Esophagus squamous epithelium (tissue), 5 donors: ENCODE measurements at regions not wholly inside any gene's neighbourhood (a gene's known extent, or its start where the extent isn't known, plus 50 kb on each side); places are given as distances from the start of the nearest gene placed in this dataset.

Experiments used
- DNase-seq: peaks from one replicate; lab custom pipeline; 2025; lab: John Stamatoyannopoulos, UW
- H3K27ac ChIP-seq, 4 donors: fragments of 200-600 bp; sonication (generic); one replicate each; pipeline ENCODE4 v1.5.1; 2016 to 2019; ENCODE audit warnings: mild to moderate bottlenecking in 1 of 4
- H3K27me3 ChIP-seq, 4 donors: fragments of 200-600 bp; sonication (generic); 1 replicate in 3 of 4; 2 replicates in 1 of 4; pipeline versions ENCODE4 v1.5.1 to v1.6.0; 2017 to 2021; ENCODE audit warnings: antibody characterized with exemption in 1 of 4
- H3K36me3 ChIP-seq, 3 donors: fragments of 200-600 bp; sonication (generic); one replicate each; pipeline ENCODE4 v1.5.1; 2016 to 2019
- H3K4me1 ChIP-seq, 3 donors: fragments of 200-600 bp; sonication (generic); one replicate each; pipeline ENCODE4 v1.5.1; 2017 to 2019
- H3K4me3 ChIP-seq, 4 donors: fragments of 200-600 bp; sonication (generic); 1 replicate in 3 of 4; 2 replicates in 1 of 4; pipeline ENCODE4 v1.5.1; 2016 to 2019; ENCODE audit warnings: mild to moderate bottlenecking in 2 of 4, moderate library complexity in 1 of 4
- H3K9me3 ChIP-seq, 3 donors: fragments of 200-600 bp; sonication (generic); one replicate each; pipeline ENCODE4 v1.5.1; 2016 to 2019
- CTCF ChIP-seq, 6 experiments: fragments of 450-650 bp in 4 of 6; fragments of 200-600 bp in 2 of 6; sonication (generic) in 2 of 6; IDR thresholded peaks; one replicate each; pipeline ENCODE4 v1.5.1; 2016 to 2019; ENCODE audit warnings: antibody characterized with exemption in 6 of 6, mild to moderate bottlenecking in 4 of 6, moderate library complexity in 4 of 6
- POLR2A ChIP-seq, 4 donors: fragments of 450-650 bp; IDR thresholded peaks; one replicate each; pipeline ENCODE4 v1.6.1; 2017; ENCODE audit warnings: antibody characterized with exemption in 4 of 4, mild to moderate bottlenecking in 4 of 4, moderate library complexity in 3 of 4
- WGBS, 2 donors: methylation state at CpG; one replicate each; pipeline ENCODE4 v1.1.5; 2018; 5-methylcytosine and 5-hydroxymethylcytosine counted together
- intact Hi-C: fragments of 100-400 bp; cut with DNase I; formaldehyde crosslinking; loops from one replicate; pipeline ENCODE4 v1.15.0; 2022
- donor health status: DM: yes; HTN: yes; CAD: no.

GRCh38 chr2:134079373-134079772, 174.5 kb upstream of the MGAT5 start:
- Histone ChIP-seq H3K4me3 (no peak overlapping the region), H3K36me3 (no peaks in the 10 kb centered on the region), H3K27me3 (peaks cover 0 to 16% (median 0%) of the 10 kb centered on the region in 4 donors), H3K27ac (no peak overlapping the region), H3K4me1 (no peaks in the 10 kb centered on the region), H3K9me3 (no peaks in the 10 kb centered on the region)
- intact Hi-C loops = no loop called here
- TF ChIP-seq POLR2A (IDR thresholded peaks at IDR 0.05) (no peak), CTCF (IDR thresholded peaks at IDR 0.05) (no peak)
- no peak for DNase-seq
- 87 to 90% methylated on average over 4 of the region's 4 CpGs for WGBS, 2 donors

GRCh38 chr2:134080386-134081089, 173.3 kb upstream of the MGAT5 start:
- H3K4me3 ChIP-seq = no peak overlapping the region
- H3K27me3 ChIP-seq = peaks cover 0 to 17% (median 0%) of the 10 kb centered on the region in 4 donors
- WGBS, 2 donors = 80 to 86% methylated on average over 7 of the region's 7 CpGs
- no peak overlapping the region for H3K27ac ChIP-seq
- intact Hi-C loops = no loop called here
- DNase-seq = no peak
- TF ChIP-seq POLR2A (IDR thresholded peaks at IDR 0.05) (no peak), CTCF (IDR thresholded peaks at IDR 0.05) (no peak)
- no peaks in the 10 kb centered on the region for H3K4me1 ChIP-seq
- no peaks in the 10 kb centered on the region for H3K9me3 ChIP-seq
- no peaks in the 10 kb centered on the region for H3K36me3 ChIP-seq

- H3K4me1 ChIP-seq = no peaks in the 10 kb centered on the region
- H3K27me3 ChIP-seq = peaks cover 0 to 16% (median 0%) of the 10 kb centered on the region in 4 donors
- H3K4me3 ChIP-seq = no peak overlapping the region
- H3K27ac ChIP-seq = no peak overlapping the region
- intact Hi-C loops = no loop called here
- TF ChIP-seq POLR2A (IDR thresholded peaks at IDR 0.05) = no peak
- no peak for TF ChIP-seq CTCF (IDR thresholded peaks at IDR 0.05)
- 74 to 85% methylated on average over 8 of the region's 8 CpGs for WGBS, 2 donors
- no peak for DNase-seq
- no peaks in the 10 kb centered on the region for H3K9me3 ChIP-seq
- no peaks in the 10 kb centered on the region for H3K36me3 ChIP-seq
Observed at GRCh38 chr2:134081238-134081938, 172.5 kb upstream of the MGAT5 start.

- H3K4me1 ChIP-seq = no peaks in the 10 kb centered on the region
- H3K9me3 ChIP-seq = no peaks in the 10 kb centered on the region
- DNase-seq = no peak
- intact Hi-C loops = no loop called here
- no peak overlapping the region for H3K27ac ChIP-seq
- TF ChIP-seq POLR2A (IDR thresholded peaks at IDR 0.05) (no peak), CTCF (IDR thresholded peaks at IDR 0.05) (no peak)
- peaks cover 0 to 21% (median 0%) of the 10 kb centered on the region in 4 donors for H3K27me3 ChIP-seq
- 69 to 71% methylated on average over 5 of the region's 5 CpGs for WGBS, 2 donors
- H3K4me3 ChIP-seq = no peak overlapping the region
- no peaks in the 10 kb centered on the region for H3K36me3 ChIP-seq
Observed at GRCh38 chr2:134083548-134083947, 170.3 kb upstream of the MGAT5 start.

GRCh38 chr2:134086594-134087219, 167.2 kb upstream of the MGAT5 start:
- 69 to 77% methylated on average over 8 to 9 of the region's 9 CpGs for WGBS, 2 donors
- intact Hi-C loops = no loop called here
- Histone ChIP-seq H3K4me3 (no peak overlapping the region), H3K36me3 (no peaks in the 10 kb centered on the region), H3K27ac (no peak overlapping the region), H3K4me1 (no peaks in the 10 kb centered on the region), H3K9me3 (no peaks in the 10 kb centered on the region), H3K27me3 (peaks cover 0 to 27% (median 0%) of the 10 kb centered on the region in 4 donors)
- DNase-seq = no peak
- no peak for TF ChIP-seq POLR2A (IDR thresholded peaks at IDR 0.05)
- TF ChIP-seq CTCF (IDR thresholded peaks at IDR 0.05) = no peak
